ENCODE measurements at regions not wholly inside any gene's neighbourhood (a gene's known extent, or its start where the extent isn't known, plus 50 kb on each side); places are given as distances from the start of the nearest gene placed in this dataset.
A peak's percentile ranks its signal among the peaks of the same experiment; 100 is the strongest.

GRCh38 chr16:85419503-85420408, 193.4 kb upstream of the GSE1 start:
- DNase-seq (ENCODE audit: low read depth in 2 of 2, low spot score in 1 of 2): no peak

GRCh38 chr16:85420501-85421337, 192.4 kb upstream of the GSE1 start:
- peak; percentile 49 to 60 for DNase-seq (ENCODE audit: low read depth in 2 of 2, low spot score in 1 of 2)

- DNase-seq (ENCODE audit: low read depth in 2 of 2, low spot score in 1 of 2): no peak
Observed at GRCh38 chr16:85421338-85422195, 191.6 kb upstream of the GSE1 start.

GRCh38 chr16:85422196-85422631, 190.9 kb upstream of the GSE1 start:
- no peak for DNase-seq (ENCODE audit: low read depth in 2 of 2, low spot score in 1 of 2)

GRCh38 chr16:85422632-85423550, 190.2 kb upstream of the GSE1 start:
- DNase-seq (ENCODE audit: low read depth in 2 of 2, low spot score in 1 of 2): no peak

GRCh38 chr16:85423631-85424030, 189.5 kb upstream of the GSE1 start:
- DNase-seq (ENCODE audit: low read depth in 2 of 2, low spot score in 1 of 2): no peak

GRCh38 chr16:85424260-85425073, 188.7 kb upstream of the GSE1 start:
- DNase-seq (ENCODE audit: low read depth in 2 of 2, low spot score in 1 of 2): no peak

- no peak for DNase-seq (ENCODE audit: low read depth in 2 of 2, low spot score in 1 of 2)
Observed at GRCh38 chr16:85425074-85425662, 188.0 kb upstream of the GSE1 start.

- no peak for DNase-seq (ENCODE audit: low read depth in 2 of 2, low spot score in 1 of 2)
Observed at GRCh38 chr16:85426806-85427205, 186.3 kb upstream of the GSE1 start.

- peak in 1 of 2 donors; percentile 25 for DNase-seq (ENCODE audit: low read depth in 2 of 2, low spot score in 1 of 2)
Observed at GRCh38 chr16:85428168-85428898, 184.8 kb upstream of the GSE1 start.

- DNase-seq (ENCODE audit: low read depth in 2 of 2, low spot score in 1 of 2): no peak
Observed at GRCh38 chr16:85428899-85429775, 184.0 kb upstream of the GSE1 start.

- DNase-seq (ENCODE audit: low read depth in 2 of 2, low spot score in 1 of 2): no peak
Observed at GRCh38 chr16:85429776-85430522, 183.2 kb upstream of the GSE1 start.

GRCh38 chr16:85430523-85431421, 182.3 kb upstream of the GSE1 start:
- no peak for DNase-seq (ENCODE audit: low read depth in 2 of 2, low spot score in 1 of 2)

GRCh38 chr16:85431431-85432124, 181.5 kb upstream of the GSE1 start:
- DNase-seq (ENCODE audit: low read depth in 2 of 2, low spot score in 1 of 2): no peak

- DNase-seq (ENCODE audit: low read depth in 2 of 2, low spot score in 1 of 2): no peak
Observed at GRCh38 chr16:85432606-85433005, 180.5 kb upstream of the GSE1 start.
